Neural cell (in vitro differentiated cells): ENCODE measurements at regions not wholly inside any gene's neighbourhood (a gene's known extent, or its start where the extent isn't known, plus 50 kb on each side); places are given as distances from the start of the nearest gene placed in this dataset.

Source experiments
- H2AFZ ChIP-seq: fragments of 200-600, 300-800 bp; sonication (generic), shearing (Covaris generic); 2 replicates; pipeline ENCODE4 v1.6.0; 2014; ENCODE audit warnings: low read depth, mild to moderate bottlenecking, antibody characterized with exemption, low read length, moderate library complexity
- H3F3A ChIP-seq: fragments of 200-600 bp; shearing (Covaris generic); 2 replicates; pipeline ENCODE4 v1.6.1; 2016; ENCODE audit warnings: mild to moderate bottlenecking, moderate library complexity, mixed read lengths, antibody characterized with exemption, low read length; ENCODE audit not compliant: insufficient read depth, poor library complexity, severe bottlenecking
- H3K27ac ChIP-seq: fragments of 200-600, 300-800 bp; sonication (generic), shearing (Covaris generic); 2 replicates; pipeline ENCODE4 v1.5.1; 2014; ENCODE audit warnings: mild to moderate bottlenecking, low read length, moderate library complexity
- H3K27me3 ChIP-seq: fragments of 300-800, 200-600 bp; sonication (generic), shearing (Covaris generic); 2 replicates; pipeline ENCODE4 v1.6.0; 2014; ENCODE audit warnings: mild to moderate bottlenecking, low read depth, low read length, moderate library complexity; ENCODE audit not compliant: insufficient read depth
- H3K36me3 ChIP-seq: fragments of 300-800, 200-600 bp; sonication (generic), shearing (Covaris generic); 2 replicates; pipeline ENCODE4 v1.5.1; 2014; ENCODE audit warnings: mild to moderate bottlenecking, antibody characterized with exemption, low read length, moderate library complexity; ENCODE audit not compliant: insufficient read depth
- H3K4me2 ChIP-seq: fragments of 300-800, 200-600 bp; sonication (generic), shearing (Covaris generic); 2 replicates; pipeline ENCODE4 v1.6.0; 2014; ENCODE audit warnings: mild to moderate bottlenecking, low read length
- H3K4me3 ChIP-seq: fragments of 300-800, 200-600 bp; sonication (generic), shearing (Covaris generic); 2 replicates; pipeline ENCODE4 v1.5.1; 2014; ENCODE audit warnings: mild to moderate bottlenecking, low read length, moderate library complexity
- H3K79me2 ChIP-seq: fragments of 200-600 bp; shearing (Covaris generic); replicated peaks from 2 replicates; pipeline ENCODE4 v1.6.0; 2014; ENCODE audit warnings: mild to moderate bottlenecking, low read length, moderate library complexity; ENCODE audit not compliant: insufficient read depth
- H3K9ac ChIP-seq: fragments of 300-800, 200-600 bp; sonication (generic), shearing (Covaris generic); 2 replicates; pipeline ENCODE4 v1.6.1; 2016; ENCODE audit warnings: mild to moderate bottlenecking, low read length, mixed read lengths
- H3K9me2 ChIP-seq: fragments of 200-600 bp; shearing (Covaris generic); 2 replicates; pipeline ENCODE4 v1.6.1; 2016; ENCODE audit warnings: mild to moderate bottlenecking, low read length, mixed read lengths; ENCODE audit not compliant: insufficient read depth
- H3K9me3 ChIP-seq: fragments of 200-600, 300-800 bp; sonication (generic), shearing (Covaris generic); 2 replicates; pipeline ENCODE4 v1.6.1; 2016; ENCODE audit warnings: mild to moderate bottlenecking, mixed run types, low read length, moderate library complexity, mixed read lengths
- H4K20me1 ChIP-seq: fragments of 200-600 bp; shearing (Covaris generic); 2 replicates; pipeline ENCODE4 v1.6.1; 2016; ENCODE audit warnings: mild to moderate bottlenecking, mixed run types; ENCODE audit not compliant: insufficient read depth
- EP300 ChIP-seq: fragments of 450-650 bp; conservative IDR thresholded peaks from 2 replicates; pipeline ENCODE4 v1.6.1; 2014; ENCODE audit warnings: antibody characterized with exemption, mild to moderate bottlenecking, moderate library complexity; ENCODE audit not compliant: poor library complexity, severe bottlenecking
- EZH2 ChIP-seq: fragments of 200-600, 300-800 bp; shearing (Covaris generic), sonication (generic); IDR thresholded peaks from 2 replicates; pipeline ENCODE4 v1.6.1; 2014; ENCODE audit warnings: antibody characterized with exemption, low read length, borderline replicate concordance, mild to moderate bottlenecking; ENCODE audit not compliant: insufficient read depth, poor library complexity, severe bottlenecking
- MXI1 ChIP-seq: fragments of 450-650 bp; conservative IDR thresholded peaks from 2 replicates; pipeline ENCODE4 v1.6.1; 2014; ENCODE audit warnings: antibody characterized with exemption, mild to moderate bottlenecking; ENCODE audit not compliant: poor library complexity, severe bottlenecking
- POLR2AphosphoS5 ChIP-seq: IDR thresholded peaks from 2 replicates; pipeline ENCODE4 v1.6.1; 2012
- RAD21 ChIP-seq: fragments of 450-650 bp; conservative IDR thresholded peaks from 2 replicates; pipeline ENCODE4 v1.6.1; 2014; ENCODE audit warnings: antibody characterized with exemption, mild to moderate bottlenecking, moderate library complexity
- SMC3 ChIP-seq: fragments of 450-650 bp; conservative IDR thresholded peaks from 2 replicates; pipeline ENCODE4 v1.6.1; 2014; ENCODE audit warnings: antibody characterized with exemption, mild to moderate bottlenecking, moderate library complexity; ENCODE audit not compliant: poor library complexity
- TAF1 ChIP-seq: IDR thresholded peaks from 2 replicates; pipeline ENCODE4 v1.6.1; 2012; ENCODE audit warnings: low read depth
- TF ChIP-seq, protein P1 (sequence below): IDR thresholded peaks from 2 replicates; pipeline ENCODE4 v1.6.1; 2012; ENCODE audit warnings: borderline replicate concordance
- TF ChIP-seq, protein P2 (sequence below): fragments of 450-650 bp; IDR thresholded peaks from 2 replicates; pipeline ENCODE4 v1.5.1; 2014; ENCODE audit warnings: antibody characterized with exemption, mild to moderate bottlenecking, moderate library complexity; ENCODE audit not compliant: poor library complexity, severe bottlenecking

DNA sequence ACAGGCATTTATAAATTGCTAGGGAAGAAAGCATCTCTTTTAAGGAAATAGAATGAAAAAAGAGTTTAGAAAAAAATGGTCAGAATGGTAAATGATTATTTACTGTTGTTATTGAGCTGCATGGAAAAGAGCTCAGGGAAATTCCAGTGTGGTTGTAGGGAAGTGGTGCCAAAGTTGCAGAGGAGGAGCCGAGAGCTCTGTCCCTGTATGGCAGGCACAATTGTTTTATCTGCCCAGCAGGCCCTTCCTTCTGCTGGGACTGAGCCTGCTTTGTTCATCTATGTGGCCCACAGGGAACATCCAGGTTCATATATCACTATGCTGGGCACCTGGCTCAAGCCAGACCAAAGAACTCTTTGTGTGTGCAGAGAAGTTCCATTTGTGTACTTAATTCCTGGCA lies 80.8 kb upstream of the AGAP1 start:
- Histone ChIP-seq H3K9me3 (no peaks in the 10 kb centered on the region), H3K9me2 (no peaks in the 10 kb centered on the region), H3K4me2 (no peak overlapping the region), H3K9ac (no peak overlapping the region), H3K36me3 (no peaks in the 10 kb centered on the region), H3K4me3 (no peak overlapping the region), H3K27me3 (no peaks in the 10 kb centered on the region), H4K20me1 (no peaks in the 10 kb centered on the region), H3K79me2 (no peaks in the 10 kb centered on the region), H3K27ac (no peak overlapping the region), H3F3A (no peaks in the 10 kb centered on the region), H2AFZ (no peak overlapping the region)
- TF ChIP-seq TAF1 (no peak), POLR2AphosphoS5 (no peak), RAD21 (no peak), SMC3 (no peak), EZH2 (no peak), MXI1 (no peak), EP300 (no peak)
- TF ChIP-seq, protein P1, sequence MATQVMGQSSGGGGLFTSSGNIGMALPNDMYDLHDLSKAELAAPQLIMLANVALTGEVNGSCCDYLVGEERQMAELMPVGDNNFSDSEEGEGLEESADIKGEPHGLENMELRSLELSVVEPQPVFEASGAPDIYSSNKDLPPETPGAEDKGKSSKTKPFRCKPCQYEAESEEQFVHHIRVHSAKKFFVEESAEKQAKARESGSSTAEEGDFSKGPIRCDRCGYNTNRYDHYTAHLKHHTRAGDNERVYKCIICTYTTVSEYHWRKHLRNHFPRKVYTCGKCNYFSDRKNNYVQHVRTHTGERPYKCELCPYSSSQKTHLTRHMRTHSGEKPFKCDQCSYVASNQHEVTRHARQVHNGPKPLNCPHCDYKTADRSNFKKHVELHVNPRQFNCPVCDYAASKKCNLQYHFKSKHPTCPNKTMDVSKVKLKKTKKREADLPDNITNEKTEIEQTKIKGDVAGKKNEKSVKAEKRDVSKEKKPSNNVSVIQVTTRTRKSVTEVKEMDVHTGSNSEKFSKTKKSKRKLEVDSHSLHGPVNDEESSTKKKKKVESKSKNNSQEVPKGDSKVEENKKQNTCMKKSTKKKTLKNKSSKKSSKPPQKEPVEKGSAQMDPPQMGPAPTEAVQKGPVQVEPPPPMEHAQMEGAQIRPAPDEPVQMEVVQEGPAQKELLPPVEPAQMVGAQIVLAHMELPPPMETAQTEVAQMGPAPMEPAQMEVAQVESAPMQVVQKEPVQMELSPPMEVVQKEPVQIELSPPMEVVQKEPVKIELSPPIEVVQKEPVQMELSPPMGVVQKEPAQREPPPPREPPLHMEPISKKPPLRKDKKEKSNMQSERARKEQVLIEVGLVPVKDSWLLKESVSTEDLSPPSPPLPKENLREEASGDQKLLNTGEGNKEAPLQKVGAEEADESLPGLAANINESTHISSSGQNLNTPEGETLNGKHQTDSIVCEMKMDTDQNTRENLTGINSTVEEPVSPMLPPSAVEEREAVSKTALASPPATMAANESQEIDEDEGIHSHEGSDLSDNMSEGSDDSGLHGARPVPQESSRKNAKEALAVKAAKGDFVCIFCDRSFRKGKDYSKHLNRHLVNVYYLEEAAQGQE, result no peak
- TF ChIP-seq, protein P2, sequence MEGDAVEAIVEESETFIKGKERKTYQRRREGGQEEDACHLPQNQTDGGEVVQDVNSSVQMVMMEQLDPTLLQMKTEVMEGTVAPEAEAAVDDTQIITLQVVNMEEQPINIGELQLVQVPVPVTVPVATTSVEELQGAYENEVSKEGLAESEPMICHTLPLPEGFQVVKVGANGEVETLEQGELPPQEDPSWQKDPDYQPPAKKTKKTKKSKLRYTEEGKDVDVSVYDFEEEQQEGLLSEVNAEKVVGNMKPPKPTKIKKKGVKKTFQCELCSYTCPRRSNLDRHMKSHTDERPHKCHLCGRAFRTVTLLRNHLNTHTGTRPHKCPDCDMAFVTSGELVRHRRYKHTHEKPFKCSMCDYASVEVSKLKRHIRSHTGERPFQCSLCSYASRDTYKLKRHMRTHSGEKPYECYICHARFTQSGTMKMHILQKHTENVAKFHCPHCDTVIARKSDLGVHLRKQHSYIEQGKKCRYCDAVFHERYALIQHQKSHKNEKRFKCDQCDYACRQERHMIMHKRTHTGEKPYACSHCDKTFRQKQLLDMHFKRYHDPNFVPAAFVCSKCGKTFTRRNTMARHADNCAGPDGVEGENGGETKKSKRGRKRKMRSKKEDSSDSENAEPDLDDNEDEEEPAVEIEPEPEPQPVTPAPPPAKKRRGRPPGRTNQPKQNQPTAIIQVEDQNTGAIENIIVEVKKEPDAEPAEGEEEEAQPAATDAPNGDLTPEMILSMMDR, result no peak

DNA sequence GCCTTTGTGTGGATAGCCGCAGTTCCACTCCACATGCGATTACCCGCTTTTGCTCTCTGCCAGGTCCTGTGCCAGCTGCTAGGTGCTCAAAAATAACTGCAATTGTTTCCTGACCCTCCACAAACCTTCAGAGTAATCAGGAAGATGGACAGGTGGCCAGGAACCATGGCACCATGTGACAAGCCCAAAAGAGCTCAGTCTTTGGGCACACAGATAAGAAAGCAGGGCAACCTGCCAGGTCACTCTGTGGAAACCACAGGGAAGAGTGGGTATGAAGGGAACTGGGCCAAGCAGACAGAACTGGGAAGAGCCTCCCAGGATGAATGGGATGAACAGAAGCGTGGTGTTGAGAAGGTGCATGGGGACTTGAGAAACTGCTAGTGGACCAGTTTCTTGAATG lies 79.4 kb upstream of the AGAP1 start:
- H3K9me3 ChIP-seq, result no peaks in the 10 kb centered on the region
- no peaks in the 10 kb centered on the region for H3K36me3 ChIP-seq
- TF ChIP-seq EZH2 (no peak), SMC3 (no peak), RAD21 (no peak), POLR2AphosphoS5 (no peak), MXI1 (no peak), EP300 (no peak), TAF1 (no peak)
- TF ChIP-seq, protein P2, result no peak
- TF ChIP-seq, protein P1, result no peak

More for the DNA sequence above, 79.4 kb upstream of the AGAP1 start:
- Histone ChIP-seq H3F3A (no peaks in the 10 kb centered on the region), H3K27ac (no peak overlapping the region), H4K20me1 (no peaks in the 10 kb centered on the region), H2AFZ (no peak overlapping the region), H3K9me2 (no peaks in the 10 kb centered on the region), H3K4me3 (no peak overlapping the region), H3K4me2 (no peak overlapping the region), H3K9ac (no peak overlapping the region), H3K79me2 (no peaks in the 10 kb centered on the region), H3K27me3 (no peaks in the 10 kb centered on the region)
